Upper lobe of left lung (tissue), 6 donors: ENCODE measurements at regions not wholly inside any gene's neighbourhood (a gene's known extent, or its start where the extent isn't known, plus 50 kb on each side); places are given as distances from the start of the nearest gene placed in this dataset.

Experiments used
- ATAC-seq, 2 donors: fragments of 200-7000 bp; cut with Tn5 transposase; one replicate each; pipeline ENCODE4 v1.9.1; 2022; ENCODE audit warnings: mild to moderate bottlenecking in 2 of 2, moderate library complexity in 2 of 2; ENCODE audit not compliant: low FRiP score in 2 of 2
- DNase-seq, 2 donors: peaks; one replicate each; pipeline ENCODE4 v3.0.0-alpha.2; 2019 to 2020
- H3K27ac ChIP-seq, 4 donors: fragments of 200-600 bp; sonication (generic); one replicate each; pipeline ENCODE4 v1.5.1; 2016 to 2019
- H3K27me3 ChIP-seq, 4 donors: fragments of 200-600 bp; sonication (generic); one replicate each; pipeline ENCODE4 v1.5.1; 2017 to 2019
- H3K36me3 ChIP-seq, 4 donors: fragments of 200-600 bp; sonication (generic); one replicate each; pipeline ENCODE4 v1.5.1; 2016 to 2019
- H3K4me1 ChIP-seq, 4 donors: fragments of 200-600 bp; sonication (generic); one replicate each; pipeline ENCODE4 v1.5.1; 2018 to 2019
- H3K4me3 ChIP-seq, 4 donors: fragments of 200-600 bp; sonication (generic); one replicate each; pipeline ENCODE4 v1.5.1; 2017 to 2019; ENCODE audit warnings: mild to moderate bottlenecking in 2 of 4, moderate library complexity in 1 of 4
- H3K9me3 ChIP-seq, 4 donors: fragments of 200-600 bp; sonication (generic); one replicate each; pipeline ENCODE4 v1.5.1; 2018 to 2019
- EP300 ChIP-seq, 4 donors: sonication (generic); formaldehyde crosslinking; IDR thresholded peaks; one replicate each; pipeline ENCODE4 v1.5.1; 2017; ENCODE audit warnings: antibody characterized with exemption in 4 of 4, control low read depth in 2 of 4
- POLR2A ChIP-seq, 4 donors: fragments of 450-650 bp; IDR thresholded peaks; one replicate each; pipeline ENCODE4 v1.5.1; 2016 to 2017; ENCODE audit warnings: antibody characterized with exemption in 4 of 4, mild to moderate bottlenecking in 2 of 4
- POLR2AphosphoS5 ChIP-seq, 2 donors: sonication (generic); formaldehyde crosslinking; IDR thresholded peaks; one replicate each; pipeline ENCODE4 v1.5.1; 2017; ENCODE audit warnings: antibody characterized with exemption in 2 of 2
- WGBS, 2 donors: methylation state at CpG; one replicate each; pipeline ENCODE4 v1.1.5; 2017 to 2018; 5-methylcytosine and 5-hydroxymethylcytosine counted together
- TF ChIP-seq, protein P1 (sequence below), 6 experiments: fragments of 450-650 bp in 4 of 6; fragments of 200-600 bp in 2 of 6; sonication (generic) in 2 of 6; IDR thresholded peaks; one replicate each; pipeline ENCODE4 v1.5.1; 2016 to 2019; ENCODE audit warnings: antibody characterized with exemption in 6 of 6
- donor health status: DM: no; HTN: no; CAD: no; lungs with moderate emphysema.
- donor health status: DM: no; HTN: yes; CAD: no; lungs with severe emphysema.

DNA sequence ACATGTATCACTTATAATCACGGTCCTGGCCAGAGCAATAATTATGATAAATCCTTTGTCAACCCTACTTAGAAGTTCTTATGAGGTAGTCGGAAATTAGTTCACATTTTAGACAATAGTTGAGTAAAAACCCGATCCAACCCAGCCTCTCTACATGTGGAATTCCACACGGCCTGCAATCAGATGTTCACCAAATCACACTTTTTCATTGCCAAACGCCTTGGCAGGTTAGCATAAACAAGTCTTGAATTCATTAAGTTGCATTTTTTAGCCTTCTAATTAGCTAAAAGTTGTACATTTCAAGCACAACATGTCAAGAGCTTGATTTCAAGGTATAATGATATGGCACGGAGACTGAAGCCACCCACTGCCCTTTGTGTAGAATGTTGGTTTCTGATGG is 65.3 kb downstream of the FOXL1 start:
- H3K36me3 ChIP-seq = no peaks in the 10 kb centered on the region
- no peaks in the 10 kb centered on the region for H3K27me3 ChIP-seq
- 62 to 71% methylated on average over 6 of the region's 6 CpGs for WGBS, 2 donors
- no peak overlapping the region for H3K27ac ChIP-seq
- no peak overlapping the region for H3K4me3 ChIP-seq
- DNase-seq (no peak), ATAC-seq (no peak)
- TF ChIP-seq EP300 (IDR thresholded peaks at IDR 0.05) (no peak), POLR2A (IDR thresholded peaks at IDR 0.05) (no peak), POLR2AphosphoS5 (IDR thresholded peaks at IDR 0.05) (no peak)
- TF ChIP-seq, protein P1, sequence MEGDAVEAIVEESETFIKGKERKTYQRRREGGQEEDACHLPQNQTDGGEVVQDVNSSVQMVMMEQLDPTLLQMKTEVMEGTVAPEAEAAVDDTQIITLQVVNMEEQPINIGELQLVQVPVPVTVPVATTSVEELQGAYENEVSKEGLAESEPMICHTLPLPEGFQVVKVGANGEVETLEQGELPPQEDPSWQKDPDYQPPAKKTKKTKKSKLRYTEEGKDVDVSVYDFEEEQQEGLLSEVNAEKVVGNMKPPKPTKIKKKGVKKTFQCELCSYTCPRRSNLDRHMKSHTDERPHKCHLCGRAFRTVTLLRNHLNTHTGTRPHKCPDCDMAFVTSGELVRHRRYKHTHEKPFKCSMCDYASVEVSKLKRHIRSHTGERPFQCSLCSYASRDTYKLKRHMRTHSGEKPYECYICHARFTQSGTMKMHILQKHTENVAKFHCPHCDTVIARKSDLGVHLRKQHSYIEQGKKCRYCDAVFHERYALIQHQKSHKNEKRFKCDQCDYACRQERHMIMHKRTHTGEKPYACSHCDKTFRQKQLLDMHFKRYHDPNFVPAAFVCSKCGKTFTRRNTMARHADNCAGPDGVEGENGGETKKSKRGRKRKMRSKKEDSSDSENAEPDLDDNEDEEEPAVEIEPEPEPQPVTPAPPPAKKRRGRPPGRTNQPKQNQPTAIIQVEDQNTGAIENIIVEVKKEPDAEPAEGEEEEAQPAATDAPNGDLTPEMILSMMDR (IDR thresholded peaks at IDR 0.05) = no peak
- H3K9me3 ChIP-seq = peaks cover 0 to 11% (median 9%) of the 10 kb centered on the region in 4 donors
- H3K4me1 ChIP-seq = no peaks in the 10 kb centered on the region

DNA sequence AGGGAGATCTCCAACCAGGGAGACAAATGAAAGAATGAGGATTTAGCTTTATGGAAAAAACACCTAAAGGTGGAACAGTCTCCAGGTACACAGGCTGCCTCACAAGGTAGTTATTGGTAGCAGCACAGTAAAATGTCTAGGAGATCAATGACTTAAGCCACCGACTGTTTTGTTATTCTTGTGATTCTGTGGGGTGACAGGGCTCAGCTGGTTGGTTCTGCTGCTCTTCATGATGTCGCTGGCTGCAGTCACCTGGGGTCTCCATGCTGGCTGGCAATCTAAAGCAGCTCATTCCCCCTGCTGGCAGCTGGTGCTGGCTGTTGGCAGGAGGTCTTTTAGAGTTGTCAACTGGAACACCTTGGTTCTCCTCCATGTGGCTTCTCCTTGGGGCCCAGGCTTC is 69.2 kb downstream of the FOXL1 start:
- no peak for ATAC-seq
- Histone ChIP-seq H3K27me3 (no peaks in the 10 kb centered on the region), H3K36me3 (no peaks in the 10 kb centered on the region), H3K27ac (no peak overlapping the region), H3K9me3 (peaks cover 0 to 11% (median 9%) of the 10 kb centered on the region in 4 donors), H3K4me3 (no peak overlapping the region), H3K4me1 (no peaks in the 10 kb centered on the region)
- TF ChIP-seq EP300 (IDR thresholded peaks at IDR 0.05) = no peak
- TF ChIP-seq, protein P1 (IDR thresholded peaks at IDR 0.05) = no peak
- no peak for TF ChIP-seq POLR2A (IDR thresholded peaks at IDR 0.05)
- no peak for TF ChIP-seq POLR2AphosphoS5 (IDR thresholded peaks at IDR 0.05)
- DNase-seq = no peak
- WGBS, 2 donors = 92 to 100% methylated on average over 2 of the region's 2 CpGs

GRCh38 chr16:86649875-86650274 is 71.5 kb downstream of the FOXL1 start:
- TF ChIP-seq EP300 (IDR thresholded peaks at IDR 0.05) = no peak
- TF ChIP-seq POLR2AphosphoS5 (IDR thresholded peaks at IDR 0.05) = no peak
- no peak for TF ChIP-seq POLR2A (IDR thresholded peaks at IDR 0.05)
- TF ChIP-seq, protein P1 (IDR thresholded peaks at IDR 0.05) = no peak
- Histone ChIP-seq H3K4me3 (no peak overlapping the region), H3K27ac (no peak overlapping the region), H3K27me3 (no peaks in the 10 kb centered on the region), H3K4me1 (no peaks in the 10 kb centered on the region), H3K36me3 (no peaks in the 10 kb centered on the region), H3K9me3 (peaks cover 0 to 11% (median 9%) of the 10 kb centered on the region in 4 donors)
- DNase-seq (no peak), ATAC-seq (no peak)
- 60 to 75% methylated on average over 3 to 5 of the region's 5 CpGs for WGBS, 2 donors

DNA sequence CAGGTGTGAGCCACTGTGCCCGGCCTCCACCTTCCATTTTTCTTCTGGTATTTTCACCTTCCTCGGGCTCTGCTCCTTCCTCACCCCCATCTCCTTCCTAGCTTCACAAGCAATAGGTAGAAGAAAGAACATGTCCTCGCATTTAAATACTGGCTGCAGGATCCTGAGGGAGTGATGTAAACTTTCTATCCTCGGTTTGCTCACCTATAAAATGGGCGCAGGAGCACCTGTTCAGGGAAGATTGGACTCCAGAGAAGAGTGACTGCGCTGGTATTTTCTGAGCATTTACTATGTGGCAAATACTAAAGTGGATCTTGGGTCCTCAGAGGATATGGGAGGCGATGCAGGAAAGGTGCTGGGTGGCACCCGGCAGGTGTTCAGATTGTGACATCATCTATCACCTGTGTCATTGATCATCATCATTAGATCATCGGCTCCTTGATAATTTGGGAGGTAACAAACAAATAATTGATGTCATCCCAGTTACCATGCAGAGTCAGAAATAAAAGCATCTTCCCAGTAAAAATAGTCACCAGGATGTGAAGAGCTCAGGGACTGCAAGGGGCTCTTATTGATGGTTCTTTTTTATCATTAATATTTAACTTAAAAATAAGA is 72.8 kb downstream of the FOXL1 start:
- Histone ChIP-seq H3K27me3 (no peaks in the 10 kb centered on the region), H3K4me1 (no peaks in the 10 kb centered on the region), H3K9me3 (peaks cover 0 to 11% (median 9%) of the 10 kb centered on the region in 4 donors), H3K36me3 (no peaks in the 10 kb centered on the region), H3K27ac (no peak overlapping the region), H3K4me3 (no peak overlapping the region)
- DNase-seq (no peak), ATAC-seq (no peak)
- 92 to 94% methylated on average over 9 of the region's 9 CpGs for WGBS, 2 donors
- TF ChIP-seq, protein P1 (IDR thresholded peaks at IDR 0.05) = no peak
- no peak for TF ChIP-seq POLR2AphosphoS5 (IDR thresholded peaks at IDR 0.05)
- no peak for TF ChIP-seq POLR2A (IDR thresholded peaks at IDR 0.05)

DNA sequence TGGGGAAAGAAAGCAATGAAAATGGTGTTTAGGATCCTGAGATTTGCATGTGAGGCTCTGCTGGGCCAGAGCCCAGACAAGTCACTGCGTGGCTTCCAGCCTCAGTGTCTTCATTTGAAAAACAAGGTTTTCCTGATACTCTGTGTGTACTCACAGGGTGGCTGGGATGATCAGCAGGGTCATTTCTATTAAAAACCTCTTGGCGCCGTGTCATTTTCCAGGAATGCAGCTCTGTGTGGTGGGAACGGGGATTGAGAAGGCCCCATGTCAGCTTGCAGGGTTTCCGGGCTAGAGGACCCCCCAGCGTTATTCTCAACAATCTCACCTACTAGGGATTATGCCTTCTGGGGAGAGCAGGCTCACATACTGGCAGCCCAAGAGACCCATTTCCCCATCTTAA is 73.5 kb downstream of the FOXL1 start:
- 62 to 72% methylated on average over 6 of the region's 6 CpGs for WGBS, 2 donors
- H3K9me3 ChIP-seq = peaks cover 0 to 11% (median 9%) of the 10 kb centered on the region in 4 donors
- no peak for DNase-seq
- H3K4me1 ChIP-seq = no peaks in the 10 kb centered on the region
- no peak overlapping the region for H3K4me3 ChIP-seq
- H3K27me3 ChIP-seq = no peaks in the 10 kb centered on the region
- TF ChIP-seq POLR2AphosphoS5 (IDR thresholded peaks at IDR 0.05) (no peak), EP300 (IDR thresholded peaks at IDR 0.05) (no peak), POLR2A (IDR thresholded peaks at IDR 0.05) (no peak)
- TF ChIP-seq, protein P1 (IDR thresholded peaks at IDR 0.05) = no peak
- H3K27ac ChIP-seq = no peak overlapping the region
- no peak for ATAC-seq
- no peaks in the 10 kb centered on the region for H3K36me3 ChIP-seq
